GM19035 (cell line): ENCODE measurements at regions not wholly inside any gene's neighbourhood (a gene's known extent, or its start where the extent isn't known, plus 50 kb on each side); places are given as distances from the start of the nearest gene placed in this dataset.

Source experiments
- ATAC-seq: cut with Tn5 transposase; IDR thresholded peaks from one replicate; pipeline ENCODE4 v1.9.1; 2021; ENCODE audit not compliant: unreplicated experiment

DNA sequence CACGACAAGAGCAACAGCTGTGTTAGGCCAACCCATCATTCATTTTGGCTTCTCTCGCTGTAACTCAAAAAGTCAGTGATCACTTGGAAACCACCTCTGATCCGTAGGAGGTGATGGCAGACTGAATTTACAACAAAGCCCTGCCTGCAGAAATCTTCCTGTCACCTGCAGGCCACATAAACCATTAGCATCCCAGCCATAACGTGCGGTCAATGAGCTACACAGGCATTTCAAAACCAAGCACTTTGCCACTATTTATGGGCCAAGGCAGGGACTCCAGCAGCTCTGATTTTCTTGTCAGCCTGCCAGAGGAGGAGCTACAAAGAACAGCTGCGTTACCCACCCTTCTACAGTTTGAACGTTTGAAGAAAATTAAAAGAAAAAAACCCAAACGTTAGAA is 228.1 kb upstream of the PPARGC1A start:
- no peak for ATAC-seq

GRCh38 chr4:24116107-24116506 is 226.3 kb upstream of the PPARGC1A start:
- ATAC-seq = no peak

GRCh38 chr4:24114919-24115500 is 225.2 kb upstream of the PPARGC1A start:
- no peak for ATAC-seq

GRCh38 chr4:24114444-24114843 is 224.6 kb upstream of the PPARGC1A start:
- ATAC-seq = no peak

DNA sequence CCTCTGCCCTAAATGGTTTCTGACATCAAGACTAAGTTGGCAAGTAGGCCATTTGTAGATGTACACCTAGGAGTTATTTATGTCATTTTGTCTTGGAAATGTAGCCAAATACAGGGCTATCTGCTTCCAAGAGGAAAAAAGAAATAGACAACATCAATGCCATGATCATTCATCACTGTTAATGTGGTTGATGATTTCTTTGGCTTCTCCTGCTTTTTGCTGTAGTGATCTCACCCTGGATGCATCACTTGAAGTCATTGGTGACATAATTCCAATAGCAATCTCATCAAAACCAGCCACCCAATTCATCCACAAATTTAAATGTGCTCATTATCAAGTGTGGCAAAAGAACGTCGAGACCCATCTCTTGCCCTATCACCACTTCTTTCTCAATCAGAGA is 222.6 kb upstream of the PPARGC1A start:
- ATAC-seq = no peak

- ATAC-seq = no peak
Observed at GRCh38 chr4:24108567-24108966, 218.7 kb upstream of the PPARGC1A start.

DNA sequence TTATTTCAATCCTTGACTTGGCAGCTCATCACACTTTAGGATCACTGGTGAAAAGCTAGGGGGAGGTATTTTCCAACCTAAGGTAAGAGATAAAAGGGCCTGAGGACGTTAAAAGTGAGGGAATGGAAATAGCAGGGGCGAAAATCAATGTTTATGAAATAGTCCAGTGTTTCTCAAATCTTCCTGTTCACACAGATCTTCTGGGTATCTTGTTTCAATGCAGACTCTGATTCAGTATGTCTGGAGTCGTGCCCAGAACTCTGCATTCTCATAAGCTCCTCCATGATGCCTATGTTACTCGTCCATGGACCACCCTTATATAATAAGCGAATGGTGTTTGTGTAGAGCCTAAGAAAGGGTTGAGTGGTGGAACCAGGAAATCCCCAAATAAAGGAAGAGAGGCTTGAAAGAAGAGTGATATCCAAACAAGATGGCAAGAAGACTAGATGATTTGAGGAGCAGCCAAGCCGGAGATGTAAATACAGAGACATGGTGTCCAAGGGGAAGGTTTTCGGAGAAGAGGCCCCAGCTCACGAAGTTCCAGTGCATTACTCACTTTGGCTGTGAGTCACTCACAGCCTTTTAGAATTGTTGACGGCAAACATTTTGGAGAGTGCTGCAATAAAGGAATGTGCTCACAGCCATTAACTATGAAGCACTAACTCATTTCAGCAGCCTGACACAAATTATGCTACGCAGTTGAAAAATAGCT is 215.6 kb upstream of the PPARGC1A start:
- ATAC-seq = no peak

DNA sequence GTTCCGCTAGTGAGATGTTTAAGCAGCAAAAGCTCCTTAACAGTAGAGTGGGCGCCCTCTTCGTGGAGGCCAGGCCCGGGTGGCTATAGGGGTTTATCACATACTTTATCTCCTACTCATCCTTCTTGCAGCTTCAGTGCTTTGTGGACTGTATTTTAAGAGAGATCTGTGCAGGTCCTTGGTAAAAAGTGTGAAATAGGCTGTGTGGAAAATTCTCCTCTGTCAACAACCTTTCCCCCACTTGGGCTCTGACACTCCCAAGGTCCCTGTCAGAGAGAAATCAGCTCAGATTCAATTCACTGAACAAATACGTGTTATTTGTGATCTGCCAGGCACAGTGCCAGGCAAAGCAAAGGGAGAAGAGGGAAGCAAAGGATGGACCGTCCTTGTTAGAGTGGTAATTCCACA is 214.3 kb upstream of the PPARGC1A start:
- no peak for ATAC-seq

- ATAC-seq = no peak
Observed at GRCh38 chr4:24103434-24104157, 213.7 kb upstream of the PPARGC1A start.

GRCh38 chr4:24102621-24103020 is 212.8 kb upstream of the PPARGC1A start:
- no peak for ATAC-seq

DNA sequence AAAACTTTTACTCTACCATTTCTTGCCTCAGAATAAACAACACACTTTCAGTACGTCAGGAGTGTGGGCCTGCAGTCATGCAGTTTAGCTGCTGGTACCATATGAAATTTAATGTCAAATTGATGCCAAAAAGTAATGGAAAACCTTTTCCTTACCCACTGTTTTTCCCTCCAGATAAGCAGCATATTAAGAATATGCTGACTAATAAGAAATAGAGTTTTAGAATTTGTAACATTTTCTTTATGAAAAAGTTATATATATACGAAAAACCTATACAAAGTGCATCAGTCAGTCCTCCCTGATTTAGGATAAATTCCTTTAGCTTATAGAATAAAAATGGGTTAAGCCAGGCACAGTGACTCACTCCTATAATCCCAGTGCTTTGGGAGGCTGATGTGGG is 206.8 kb upstream of the PPARGC1A start:
- no peak for ATAC-seq

- ATAC-seq = no peak
Observed at GRCh38 chr4:24094726-24095125, 204.9 kb upstream of the PPARGC1A start.

DNA sequence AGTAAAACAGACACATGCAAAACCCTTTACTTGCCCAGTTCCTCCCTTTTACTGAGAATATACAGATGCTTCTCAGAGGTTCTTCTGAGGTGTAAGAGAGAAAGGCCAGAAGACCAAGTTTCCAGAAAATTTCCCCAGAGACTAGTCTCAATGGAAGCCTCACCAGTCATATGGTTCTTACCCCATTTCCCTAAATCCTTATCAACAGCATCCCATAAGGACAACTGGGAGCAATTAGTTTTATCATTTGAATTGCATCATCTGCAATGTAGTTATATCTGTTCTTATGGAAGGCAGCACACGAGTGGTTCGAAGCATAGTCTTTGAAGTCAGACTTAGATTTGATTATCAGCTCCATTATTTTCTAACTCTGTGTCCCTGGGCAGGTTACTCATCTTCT is 203.6 kb upstream of the PPARGC1A start:
- ATAC-seq = no peak

DNA sequence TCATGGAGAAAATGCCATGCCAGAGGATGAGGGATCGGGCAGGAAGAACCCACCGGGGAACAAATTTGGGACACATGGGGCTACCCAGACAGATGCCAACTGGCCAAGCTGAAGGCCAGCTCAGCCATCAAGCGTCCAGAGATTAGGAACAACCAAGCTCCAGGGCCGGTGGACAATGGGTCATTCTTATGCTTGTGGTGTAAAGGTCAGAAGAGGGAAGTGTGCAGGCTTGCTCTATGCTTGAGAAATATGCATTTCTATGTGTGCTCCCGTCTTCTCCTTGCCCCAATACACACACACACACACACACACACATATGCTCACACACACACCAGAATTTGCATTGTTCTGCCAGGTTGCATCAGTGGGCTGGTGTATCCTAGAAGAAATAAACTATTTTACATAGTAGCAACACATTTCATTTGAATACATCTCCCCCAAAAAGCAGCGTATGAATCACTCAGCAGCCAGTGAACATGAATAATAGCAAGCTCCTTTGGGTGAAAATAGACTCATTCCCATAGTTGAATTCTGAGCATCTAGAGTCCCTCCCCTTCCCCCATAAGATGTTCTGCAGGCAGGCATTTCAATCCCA is 201.9 kb upstream of the PPARGC1A start:
- no peak for ATAC-seq

GRCh38 chr4:24089851-24090534 is 200.1 kb upstream of the PPARGC1A start:
- ATAC-seq = no peak

DNA sequence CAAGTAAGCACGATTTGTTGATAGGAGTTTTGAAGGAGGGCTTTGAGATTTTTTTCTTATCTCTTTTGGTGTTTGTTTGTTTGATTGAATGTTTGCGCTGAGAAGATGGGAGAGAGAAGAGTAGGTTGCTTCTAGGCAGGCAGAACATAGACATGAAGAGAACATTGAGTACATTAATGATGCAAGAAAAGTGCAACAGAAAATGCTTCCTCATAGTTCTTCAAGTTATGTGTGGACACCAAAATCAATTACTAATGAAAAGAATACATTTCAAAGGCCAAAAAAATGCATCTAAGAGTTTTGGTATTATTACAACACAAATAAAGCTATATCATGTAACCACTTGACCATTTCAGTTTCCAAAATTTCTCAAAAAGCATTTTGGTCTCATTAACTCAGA is 191.0 kb upstream of the PPARGC1A start:
- no peak for ATAC-seq

DNA sequence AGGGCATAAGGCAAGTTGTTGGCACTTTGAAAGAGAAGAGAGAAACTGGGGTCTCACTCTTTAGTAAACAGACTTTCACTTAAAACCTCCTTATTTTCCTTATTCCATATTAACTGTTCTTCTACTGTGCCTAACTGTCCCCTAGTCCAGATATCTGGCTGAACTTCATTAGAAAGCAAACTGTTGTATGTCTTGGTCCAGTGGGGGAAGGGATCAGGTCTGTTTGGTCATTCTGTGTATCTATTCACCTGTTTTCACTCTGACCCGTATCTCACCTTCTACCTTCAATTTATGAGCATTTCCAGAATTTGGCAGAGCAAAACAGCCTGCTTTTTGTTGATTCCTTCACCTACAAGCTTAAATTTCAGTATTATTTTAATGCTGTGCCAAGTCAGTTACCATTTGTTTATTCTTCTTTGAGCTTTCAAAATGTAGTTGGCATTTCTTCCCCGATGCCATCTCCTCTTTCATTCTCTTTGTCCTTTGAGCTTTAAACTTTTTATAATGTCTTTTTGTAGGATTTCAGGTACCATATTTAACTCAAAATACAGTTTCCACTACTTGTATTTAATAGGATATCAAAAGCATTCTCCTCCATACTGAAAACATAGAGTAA is 188.6 kb upstream of the PPARGC1A start:
- ATAC-seq = no peak

GRCh38 chr4:24076811-24077210 is 187.0 kb upstream of the PPARGC1A start:
- no peak for ATAC-seq

DNA sequence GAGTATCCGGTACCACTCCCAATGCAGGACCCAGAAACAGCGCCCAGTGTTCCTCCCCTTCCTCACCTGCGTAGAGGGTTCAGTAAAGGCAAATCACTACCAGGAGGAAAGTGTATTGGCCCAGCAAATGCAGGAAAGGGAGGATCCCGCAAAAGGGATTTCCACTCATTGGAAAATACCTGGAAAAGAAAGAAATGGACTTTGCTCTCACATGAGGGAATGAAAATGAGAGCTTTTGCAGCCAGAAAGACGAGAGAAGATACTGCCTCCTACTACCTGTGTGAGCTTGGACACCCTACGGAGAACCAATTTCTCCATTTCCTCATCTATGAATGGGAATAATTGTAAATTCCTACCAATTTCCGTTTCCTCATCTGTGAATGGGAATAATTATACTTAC is 184.1 kb upstream of the PPARGC1A start:
- ATAC-seq = no peak

DNA sequence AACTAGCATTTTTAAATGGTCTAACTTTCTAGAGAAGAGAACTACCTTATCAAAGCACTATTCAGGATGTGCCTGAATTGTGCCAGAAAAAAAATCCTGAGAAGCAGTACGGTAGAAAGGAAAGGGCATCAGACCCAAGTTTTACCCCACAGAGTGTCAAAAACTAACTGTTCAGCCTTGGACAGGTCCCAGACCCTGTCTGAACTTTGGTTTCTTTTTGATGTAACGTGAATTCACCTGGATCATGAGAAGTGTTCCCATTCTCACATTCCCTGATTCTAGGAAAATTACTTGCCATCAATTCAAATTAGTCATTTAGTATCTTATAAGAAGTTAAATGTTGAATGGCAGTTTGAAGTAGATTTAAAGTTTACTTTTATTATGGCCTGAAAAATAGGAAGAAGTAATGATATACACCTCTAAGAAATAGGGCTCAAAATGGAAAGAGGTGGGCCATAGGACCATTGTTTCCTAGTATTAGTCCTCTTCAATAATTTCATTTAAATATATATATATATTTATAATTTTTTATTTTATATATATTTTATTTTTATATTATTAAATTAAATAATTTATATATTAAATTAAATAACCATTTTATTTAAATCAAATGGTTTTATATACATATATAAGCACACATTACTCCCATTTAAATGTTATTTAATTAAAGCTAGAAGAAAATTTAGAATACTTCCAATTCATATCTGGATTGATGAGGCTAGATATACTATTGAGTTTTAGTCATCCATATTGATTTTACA is 181.9 kb upstream of the PPARGC1A start:
- no peak for ATAC-seq
